Thyroid gland (tissue), 4 donors: ENCODE measurements at regions not wholly inside any gene's neighbourhood (a gene's known extent, or its start where the extent isn't known, plus 50 kb on each side); places are given as distances from the start of the nearest gene placed in this dataset.

Experiments
- DNase-seq, 2 donors: peaks; one replicate each; pipeline ENCODE4 v3.0.0-alpha.2; 2019
- H3K27ac ChIP-seq, 3 donors: fragments of 200-600 bp; sonication (generic); 1 replicate in 2 of 3; 2 replicates in 1 of 3; pipeline ENCODE4 v1.5.1; 2016 to 2019; ENCODE audit warnings: mild to moderate bottlenecking in 1 of 3, moderate library complexity in 1 of 3
- H3K27me3 ChIP-seq: fragments of 200-600 bp; sonication (generic); one replicate; pipeline ENCODE4 v1.5.1; 2019
- H3K36me3 ChIP-seq, 2 donors: fragments of 200-600 bp; sonication (generic); one replicate each; pipeline ENCODE4 v1.5.1; 2016 to 2019
- H3K4me1 ChIP-seq, 2 donors: fragments of 200-600 bp; sonication (generic); one replicate each; pipeline ENCODE4 v1.5.1; 2017 to 2019
- H3K4me3 ChIP-seq, 3 donors: fragments of 200-600 bp; sonication (generic); replicated peaks in 1 of 3; 1 replicate in 2 of 3; 2 replicates in 1 of 3; pipeline ENCODE4 v1.5.1; 2016; ENCODE audit warnings: mild to moderate bottlenecking in 1 of 3
- H3K9me3 ChIP-seq: fragments of 200-600 bp; sonication (generic); one replicate; pipeline ENCODE4 v1.5.1; 2017
- POLR2A ChIP-seq, 2 donors: fragments of 450-650 bp; IDR thresholded peaks; one replicate each; pipeline ENCODE4 v1.6.1; 2017; ENCODE audit warnings: antibody characterized with exemption in 2 of 2, mild to moderate bottlenecking in 2 of 2, moderate library complexity in 1 of 2
- WGBS, 2 donors: methylation state at CpG; one replicate each; pipeline ENCODE4 v1.1.5; 2017; 5-methylcytosine and 5-hydroxymethylcytosine counted together
- intact Hi-C: fragments of 100-400 bp; cut with DNase I; formaldehyde crosslinking; loops from one replicate; pipeline ENCODE4 v1.15.1; 2023
- TF ChIP-seq, protein P1 (sequence below), 6 experiments: fragments of 200-600 bp in 3 of 6; fragments of 450-650 bp in 3 of 6; sonication (generic) in 3 of 6; IDR thresholded peaks; one replicate each; pipeline ENCODE4 v1.5.1; 2016 to 2019; ENCODE audit warnings: antibody characterized with exemption in 6 of 6, mild to moderate bottlenecking in 2 of 6, inconsistent platforms in 1 of 6, moderate library complexity in 1 of 6

DNA sequence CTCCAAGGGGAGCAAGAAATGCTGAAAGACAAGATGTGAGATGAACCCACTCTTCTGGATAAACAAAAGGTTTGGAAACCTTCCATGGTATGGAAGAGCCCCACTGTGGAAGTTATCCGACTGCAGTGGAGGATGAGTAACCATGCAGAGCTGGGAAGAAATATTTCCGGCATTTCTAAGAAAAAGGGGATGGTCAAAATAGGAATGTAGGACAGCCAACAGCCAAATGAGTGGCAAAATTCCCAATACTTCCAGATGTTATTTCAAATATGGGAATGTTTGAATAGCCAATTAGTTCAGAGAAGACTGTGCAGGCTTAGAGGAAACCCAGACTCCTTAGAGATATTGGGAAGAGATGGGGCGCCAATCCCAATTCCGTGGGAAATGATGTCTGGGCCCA lies 246.8 kb downstream of the RAD51AP2 start:
- WGBS, 2 donors = 85 to 89% methylated on average over 4 of the region's 4 CpGs
- DNase-seq = no peak
- no peaks in the 10 kb centered on the region for H3K9me3 ChIP-seq
- no peak for TF ChIP-seq POLR2A (IDR thresholded peaks at IDR 0.05)
- TF ChIP-seq, protein P1, sequence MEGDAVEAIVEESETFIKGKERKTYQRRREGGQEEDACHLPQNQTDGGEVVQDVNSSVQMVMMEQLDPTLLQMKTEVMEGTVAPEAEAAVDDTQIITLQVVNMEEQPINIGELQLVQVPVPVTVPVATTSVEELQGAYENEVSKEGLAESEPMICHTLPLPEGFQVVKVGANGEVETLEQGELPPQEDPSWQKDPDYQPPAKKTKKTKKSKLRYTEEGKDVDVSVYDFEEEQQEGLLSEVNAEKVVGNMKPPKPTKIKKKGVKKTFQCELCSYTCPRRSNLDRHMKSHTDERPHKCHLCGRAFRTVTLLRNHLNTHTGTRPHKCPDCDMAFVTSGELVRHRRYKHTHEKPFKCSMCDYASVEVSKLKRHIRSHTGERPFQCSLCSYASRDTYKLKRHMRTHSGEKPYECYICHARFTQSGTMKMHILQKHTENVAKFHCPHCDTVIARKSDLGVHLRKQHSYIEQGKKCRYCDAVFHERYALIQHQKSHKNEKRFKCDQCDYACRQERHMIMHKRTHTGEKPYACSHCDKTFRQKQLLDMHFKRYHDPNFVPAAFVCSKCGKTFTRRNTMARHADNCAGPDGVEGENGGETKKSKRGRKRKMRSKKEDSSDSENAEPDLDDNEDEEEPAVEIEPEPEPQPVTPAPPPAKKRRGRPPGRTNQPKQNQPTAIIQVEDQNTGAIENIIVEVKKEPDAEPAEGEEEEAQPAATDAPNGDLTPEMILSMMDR (IDR thresholded peaks at IDR 0.05) = no peak
- intact Hi-C loops = no loop called here
- H3K27me3 ChIP-seq = no peaks in the 10 kb centered on the region
- no peak overlapping the region for H3K4me3 ChIP-seq
- no peak overlapping the region for H3K27ac ChIP-seq
- no peaks in the 10 kb centered on the region for H3K4me1 ChIP-seq
- H3K36me3 ChIP-seq = no peaks in the 10 kb centered on the region

DNA sequence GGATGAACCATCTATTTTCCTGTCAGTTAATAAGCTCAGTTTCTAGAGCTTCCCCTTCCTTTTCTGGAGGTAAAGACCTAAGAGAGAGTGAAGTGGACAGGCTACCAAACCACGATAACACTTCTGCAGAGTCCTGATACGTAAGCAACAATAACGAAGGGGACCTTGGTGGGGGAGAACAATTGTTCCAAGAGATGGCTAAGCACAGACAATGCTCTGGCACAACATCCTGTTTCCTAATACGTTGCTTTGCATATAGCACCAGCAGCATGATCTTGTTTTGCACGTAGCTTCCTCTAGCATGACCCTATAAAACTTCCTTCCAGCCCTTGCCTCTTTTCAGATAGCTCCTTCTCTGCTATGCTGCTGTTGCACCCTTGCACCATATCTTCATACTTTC lies 247.3 kb downstream of the RAD51AP2 start:
- 78% methylated on average over 5 of the region's 5 CpGs for WGBS, 2 donors
- TF ChIP-seq, protein P1 (IDR thresholded peaks at IDR 0.05) = no peak
- no peak for TF ChIP-seq POLR2A (IDR thresholded peaks at IDR 0.05)

DNA sequence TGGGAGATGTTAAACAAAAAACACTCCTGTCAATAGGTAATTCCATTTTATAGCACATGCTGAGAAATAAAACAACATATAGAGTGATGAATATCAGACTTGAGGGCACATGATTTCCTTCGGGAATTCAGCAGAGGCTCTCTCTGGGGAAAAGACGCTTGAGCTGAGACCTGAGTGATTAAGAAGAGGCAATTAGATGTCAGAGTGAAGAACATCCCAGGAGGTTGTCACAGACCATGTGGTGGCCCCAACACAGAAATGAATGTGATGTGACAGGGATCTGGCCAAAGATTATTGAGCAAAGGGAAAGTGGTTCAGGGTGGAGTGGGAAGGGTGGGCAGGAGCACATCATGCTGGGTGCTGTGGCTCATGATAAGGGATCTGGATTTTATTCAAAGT lies 254.7 kb downstream of the RAD51AP2 start:
- H3K27ac ChIP-seq = no peak overlapping the region
- TF ChIP-seq, protein P1 (IDR thresholded peaks at IDR 0.05) = no peak
- TF ChIP-seq POLR2A (IDR thresholded peaks at IDR 0.05) = no peak
- no peaks in the 10 kb centered on the region for H3K27me3 ChIP-seq
- no peak overlapping the region for H3K4me3 ChIP-seq
- H3K4me1 ChIP-seq = no peaks in the 10 kb centered on the region
- H3K36me3 ChIP-seq = no peaks in the 10 kb centered on the region
- 60 to 61% methylated on average over 2 of the region's 2 CpGs for WGBS, 2 donors
- intact Hi-C loops = no loop called here
- no peak for DNase-seq
- H3K9me3 ChIP-seq = no peaks in the 10 kb centered on the region

More for the DNA sequence above, 247.3 kb downstream of the RAD51AP2 start:
- H3K27ac ChIP-seq = no peak overlapping the region
- no peaks in the 10 kb centered on the region for H3K9me3 ChIP-seq
- DNase-seq = no peak
- H3K4me3 ChIP-seq = no peak overlapping the region
- H3K36me3 ChIP-seq = no peaks in the 10 kb centered on the region
- intact Hi-C loops = no loop called here
- no peaks in the 10 kb centered on the region for H3K4me1 ChIP-seq
- H3K27me3 ChIP-seq = no peaks in the 10 kb centered on the region

DNA sequence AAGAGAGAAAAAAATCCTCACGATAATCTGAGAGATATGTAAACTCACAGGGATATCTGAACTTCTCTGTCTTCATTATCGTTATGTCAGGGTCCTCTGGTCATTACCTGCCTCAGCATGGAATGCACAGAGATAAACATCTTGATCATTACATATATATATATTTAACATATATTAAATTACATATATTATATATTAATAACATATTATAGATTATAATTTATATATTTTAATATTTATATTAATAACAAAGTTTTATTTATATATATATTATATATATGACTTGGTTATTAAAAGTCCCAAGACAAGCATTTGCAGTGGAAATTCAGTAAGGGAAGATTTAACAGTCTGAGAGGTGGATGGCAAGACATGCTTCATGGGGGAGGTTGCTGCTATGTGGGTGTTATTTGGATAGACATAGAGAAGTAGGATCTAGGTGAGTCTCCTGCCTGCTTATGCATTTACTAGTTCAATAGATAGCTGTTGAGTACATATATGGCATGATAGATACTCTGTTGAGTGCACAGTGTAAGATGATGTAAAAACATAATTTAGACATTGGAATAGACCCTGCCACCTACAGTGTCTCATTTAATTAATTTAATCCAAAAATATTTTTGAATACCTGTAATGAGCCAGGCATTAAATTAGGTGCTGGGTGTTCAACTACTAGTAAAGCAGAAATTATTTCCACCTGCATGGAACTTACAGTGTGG lies 255.2 kb downstream of the RAD51AP2 start:
- TF ChIP-seq POLR2A (IDR thresholded peaks at IDR 0.05) = no peak
- TF ChIP-seq, protein P1 (IDR thresholded peaks at IDR 0.05) = no peak
- intact Hi-C loops = no loop called here
- no peak overlapping the region for H3K27ac ChIP-seq
- no peaks in the 10 kb centered on the region for H3K4me1 ChIP-seq
- H3K9me3 ChIP-seq = no peaks in the 10 kb centered on the region
- H3K27me3 ChIP-seq = no peaks in the 10 kb centered on the region
- 92 to 94% methylated on average over 2 of the region's 2 CpGs for WGBS, 2 donors
- no peak for DNase-seq
- no peaks in the 10 kb centered on the region for H3K36me3 ChIP-seq
- no peak overlapping the region for H3K4me3 ChIP-seq

DNA sequence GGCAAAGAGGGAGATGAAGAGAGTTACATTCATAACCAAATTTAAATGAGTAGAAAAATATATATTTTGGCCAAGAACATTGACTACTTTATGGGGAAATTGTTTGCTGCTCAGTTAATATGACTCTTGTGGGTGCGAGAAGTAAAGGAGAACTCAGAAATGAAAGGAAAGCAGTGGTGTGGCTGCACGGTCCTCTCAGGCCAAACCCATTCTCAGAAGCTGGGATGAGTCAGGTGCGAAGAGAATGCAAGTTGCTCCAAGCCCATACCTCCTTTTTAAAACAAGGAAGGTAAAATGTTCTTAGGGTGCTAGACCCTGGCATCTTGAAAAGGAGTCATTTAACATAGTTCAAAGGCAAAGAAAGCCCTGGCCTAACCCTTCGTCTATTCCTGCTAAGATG lies 258.6 kb downstream of the RAD51AP2 start:
- WGBS, 2 donors = 90 to 93% methylated on average over 4 of the region's 4 CpGs
- TF ChIP-seq, protein P1 (IDR thresholded peaks at IDR 0.05) = no peak
- TF ChIP-seq POLR2A (IDR thresholded peaks at IDR 0.05) = no peak
- Histone ChIP-seq H3K4me3 (no peak overlapping the region), H3K9me3 (no peaks in the 10 kb centered on the region), H3K4me1 (no peaks in the 10 kb centered on the region), H3K27ac (no peak overlapping the region), H3K27me3 (no peaks in the 10 kb centered on the region), H3K36me3 (no peaks in the 10 kb centered on the region)
- intact Hi-C loops = no loop called here
- no peak for DNase-seq
